GM12878 (cell line): ENCODE measurements at regions not wholly inside any gene's neighbourhood (a gene's known extent, or its start where the extent isn't known, plus 50 kb on each side); places are given as distances from the start of the nearest gene placed in this dataset.

Source experiments
- ATAC-seq: fragments of 200-7000 bp; cut with Tn5 transposase; 3 replicates; pipeline ENCODE4 v1.9.1; 2020; ENCODE audit warnings: mild to moderate bottlenecking, moderate library complexity
- BruUV-seq: library from RNA; stranded (reverse); fragments of 400-500 nt; replicated peaks from 2 replicates; lab custom pipeline; 2021; lab: Mats Ljungman, UMichigan
- CTCF ChIA-PET: fragments of 300-600 bp; sonication (Branson Sonifier 250); formaldehyde crosslinking; extraction: SDS; loops from one replicate; lab custom pipeline; 2021; ENCODE audit warnings: inconsistent platforms; lab: Yijun Ruan, JAX
- POLR2A ChIA-PET: fragments of 350-600 bp; formaldehyde crosslinking; extraction: SDS; loops from one replicate; lab custom pipeline; 2021; ENCODE audit warnings: inconsistent platforms; lab: Charles Lee
- RAD21 ChIA-PET: fragments of 300-600 bp; sonication (Branson Sonifier 250); formaldehyde crosslinking; loops from one replicate; lab custom pipeline; 2023; ENCODE audit warnings: antibody characterized with exemption; ENCODE audit not compliant: unreplicated experiment; lab: Charles Lee
- SMC1A ChIA-PET: fragments of 300-600 bp; sonication (Branson Sonifier 250); formaldehyde crosslinking; loops from one replicate; lab custom pipeline; 2023; ENCODE audit not compliant: unreplicated experiment, uncharacterized antibody; lab: Charles Lee
- DNase-seq: peaks from one replicate; pipeline ENCODE4 v3.0.0-alpha.2; 2011; ENCODE audit warnings: low read depth, low spot score
- FAIRE-seq: peaks from 3 replicates; lab custom pipeline; 2011; peaks lifted over from hg19 to GRCh38; lab: Jason Lieb, UNC
- H2AFZ ChIP-seq: 2 replicates; pipeline ENCODE4 v1.6.0; 2011; ENCODE audit warnings: low read depth, low read length, control low read depth; ENCODE audit not compliant: control insufficient read depth
- H3K27ac ChIP-seq: 2 replicates; pipeline ENCODE4 v1.5.1; 2011; ENCODE audit warnings: control low read depth; ENCODE audit not compliant: control insufficient read depth, insufficient read depth
- H3K27me3 ChIP-seq, 2 experiments: replicated peaks in 1 of 2; 2 replicates each; pipeline versions ENCODE4 v1.6.0 to v1.6.1; 2011; ENCODE audit warnings: low read length in 1 of 2; ENCODE audit not compliant: control insufficient read depth in 2 of 2, insufficient read depth in 2 of 2
- H3K36me3 ChIP-seq, 2 experiments: 2 replicates each; pipeline ENCODE4 v1.5.1; 2011; ENCODE audit warnings: low read length in 1 of 2; ENCODE audit not compliant: control insufficient read depth in 2 of 2, insufficient read depth in 2 of 2
- H3K4me1 ChIP-seq: 2 replicates; pipeline ENCODE4 v1.6.1; 2011; ENCODE audit warnings: mild to moderate bottlenecking, low read length, moderate library complexity, mixed read lengths; ENCODE audit not compliant: control insufficient read depth, insufficient read depth
- H3K4me2 ChIP-seq: 2 replicates; pipeline ENCODE4 v1.6.0; 2011; ENCODE audit warnings: control low read depth; ENCODE audit not compliant: control insufficient read depth, insufficient read depth
- H3K4me3 ChIP-seq: fragments of 200-600 bp; sonication (generic); 2 replicates; pipeline ENCODE4 v1.5.1; 2016
- H3K79me2 ChIP-seq: 2 replicates; pipeline ENCODE4 v1.6.0; 2011; ENCODE audit warnings: low read length; ENCODE audit not compliant: control insufficient read depth, insufficient read depth
- H3K9ac ChIP-seq: 2 replicates; pipeline ENCODE4 v1.8.0; 2011; ENCODE audit warnings: low read length, control low read depth, mixed read lengths; ENCODE audit not compliant: control insufficient read depth, insufficient read depth
- H3K9me3 ChIP-seq: replicated peaks from 3 replicates; pipeline ENCODE4 v1.5.1; 2011; ENCODE audit warnings: mild to moderate bottlenecking, low read length; ENCODE audit not compliant: control insufficient read depth, insufficient read depth
- H4K20me1 ChIP-seq: 2 replicates; pipeline ENCODE4 v1.6.0; 2011; ENCODE audit not compliant: control insufficient read depth, insufficient read depth
- BCL3 ChIP-seq: IDR thresholded peaks from 2 replicates; pipeline ENCODE4 v1.6.1; 2011; ENCODE audit warnings: borderline replicate concordance, low read depth, mild to moderate bottlenecking, moderate library complexity, low read length; ENCODE audit not compliant: insufficient read depth, poor library complexity, severe bottlenecking
- BMI1 ChIP-seq: fragments of 450-650 bp; IDR thresholded peaks from 2 replicates; pipeline ENCODE4 v1.6.1; 2016; ENCODE audit warnings: mild to moderate bottlenecking, moderate library complexity, borderline replicate concordance
- CBFB ChIP-seq: IDR thresholded peaks from 2 replicates; pipeline ENCODE4 v1.6.1; 2016; ENCODE audit warnings: antibody characterized with exemption, low read depth
- CHD1 ChIP-seq: IDR thresholded peaks from 2 replicates; pipeline ENCODE4 v1.6.1; 2012; ENCODE audit warnings: low read depth, low read length, improper control_type of control experiment
- CHD2 ChIP-seq: IDR thresholded peaks from 2 replicates; pipeline ENCODE4 v1.6.1; 2011; ENCODE audit warnings: low read depth, low read length, improper control_type of control experiment, borderline replicate concordance
- CREM ChIP-seq: IDR thresholded peaks from 2 replicates; pipeline ENCODE4 v1.6.1; 2014; ENCODE audit warnings: antibody characterized with exemption, low read depth
- E2F4 ChIP-seq: IDR thresholded peaks from 2 replicates; pipeline ENCODE4 v1.6.1; 2012; ENCODE audit warnings: low read depth, low read length, improper control_type of control experiment
- KDM1A ChIP-seq: fragments of 200-600 bp; sonication (generic); IDR thresholded peaks from 2 replicates; pipeline ENCODE4 v1.6.1; 2016; ENCODE audit warnings: borderline replicate concordance
- MTA2 ChIP-seq: fragments of 450-650 bp; IDR thresholded peaks from 2 replicates; pipeline ENCODE4 v1.6.1; 2016; ENCODE audit warnings: low read depth, mild to moderate bottlenecking, moderate library complexity
- NFIC ChIP-seq: IDR thresholded peaks from 2 replicates; pipeline ENCODE4 v1.6.1; 2012; ENCODE audit warnings: low read depth, mild to moderate bottlenecking, inconsistent platforms, low read length, moderate library complexity
- PKNOX1 ChIP-seq: fragments of 450-650 bp; IDR thresholded peaks from 2 replicates; pipeline ENCODE4 v1.6.1; 2016; ENCODE audit warnings: mild to moderate bottlenecking
- POLR2AphosphoS2 ChIP-seq: IDR thresholded peaks from 2 replicates; pipeline ENCODE4 v1.6.1; 2011; ENCODE audit warnings: low read depth, mild to moderate bottlenecking, low read length, improper control_type of control experiment, moderate library complexity
- RELA ChIP-seq: fragments of 450-650 bp; IDR thresholded peaks from 2 replicates; pipeline ENCODE4 v1.8.0; 2014; ENCODE audit warnings: borderline replicate concordance; ENCODE audit not compliant: partially characterized antibody
- SMAD5 ChIP-seq: IDR thresholded peaks from 2 replicates; pipeline ENCODE4 v1.6.1; 2016; ENCODE audit warnings: antibody characterized with exemption, low read depth
- TCF7 ChIP-seq: IDR thresholded peaks from 2 replicates; pipeline ENCODE4 v1.6.1; 2014; ENCODE audit warnings: antibody characterized with exemption, borderline replicate concordance
- ZNF217 ChIP-seq: fragments of 450-650 bp; IDR thresholded peaks from 2 replicates; pipeline ENCODE4 v1.6.1; 2017; ENCODE audit warnings: antibody characterized with exemption, mild to moderate bottlenecking
- WGBS: methylation state at CpG from one replicate; pipeline ENCODE4 v1.1.6; 2016; ENCODE audit warnings: low lambda C conversion rate; ENCODE audit not compliant: insufficient replicate concordance, insufficient coverage; ENCODE audit errors: missing lambda C conversion rate; 5-methylcytosine and 5-hydroxymethylcytosine counted together
- in situ Hi-C: fragments of 300-500 bp; cut with MboI; formaldehyde crosslinking; loops from 9 replicates; pipeline ENCODE4 v1.14.3; 2018; ENCODE audit warnings: mixed read lengths
- intact Hi-C: fragments of 100-400 bp; cut with micrococcal nuclease; formaldehyde crosslinking; loops from one replicate; pipeline ENCODE4 v1.14.2; 2022; ENCODE audit not compliant: unreplicated experiment

GRCh38 chr2:64832936-64833335, 156.3 kb upstream of the SLC1A4 start (continued):
- TF ChIP-seq PKNOX1: no peak
- no peak for TF ChIP-seq CREM
- TF ChIP-seq SMAD5: no peak

- ChIA-PET CTCF (no interaction called here), POLR2A (interaction anchor here (0.8 kb wide), 1 partner anchor 12 kb away, joined by 3 read pairs; no protein-coding TSS in a partner anchor)
- no peak for FAIRE-seq
- no peak overlapping the region for H3K4me3 ChIP-seq
- H2AFZ ChIP-seq: no peak overlapping the region
- H3K4me1 ChIP-seq: peaks cover 20% of the 10 kb centered on the region
- no peaks in the 10 kb centered on the region for H3K9me3 ChIP-seq
- H3K27me3 ChIP-seq: no peaks in the 10 kb centered on the region
- no peak overlapping the region for H3K4me2 ChIP-seq
- TF ChIP-seq BMI1 (no peak), MTA2 (no peak), BCL3 (no peak), PKNOX1 (no peak), CBFB (no peak), NFIC (no peak), TCF7 (no peak), KDM1A (no peak), ZNF217 (no peak), POLR2AphosphoS2 (no peak), RELA (no peak), E2F4 (no peak), CHD2 (no peak), CHD1 (no peak)
- TF ChIP-seq, all 136 proteins: peak for 0
- Histone ChIP-seq H3K79me2 (no peaks in the 10 kb centered on the region), H3K36me3 (no peaks in the 10 kb centered on the region), H3K9ac (no peak overlapping the region), H4K20me1 (no peaks in the 10 kb centered on the region), H3K27ac (no peak overlapping the region)
- DNase-seq: no peak
- RAD21 ChIA-PET: interaction anchor here (0.5 kb wide), 1 partner anchor 87 kb away, joined by 7 read pairs; no protein-coding TSS in a partner anchor
- BruUV-seq: no TSS peak
- SMC1A ChIA-PET: interaction anchor here (0.5 to 1.1 kb wide), 2 partner anchors 11 to 136 kb away, joined by 3 read pairs; no protein-coding TSS in a partner anchor
- in situ Hi-C loops (loop anchor here (10.0 kb wide), 1 partner anchor 192 kb away; no protein-coding TSS in a partner anchor), intact Hi-C loops (no loop called here)
- no peak for ATAC-seq
- WGBS: 45% methylated on average over 5 of the region's 5 CpGs
Measured at GRCh38 chr2:64836566-64836965, 152.6 kb upstream of the SLC1A4 start.
